HL-60/S4 treated with retinoic acid at 250 ng/mL for 4 days and 3 days (cell line): ENCODE measurements at regions not wholly inside any gene's neighbourhood (a gene's known extent, or its start where the extent isn't known, plus 50 kb on each side); places are given as distances from the start of the nearest gene placed in this dataset.

Source experiments
- in situ Hi-C: fragments of 300-500 bp; cut with MboI; formaldehyde crosslinking; loops from 2 replicates; pipeline ENCODE4 v1.7.0; 2022; ENCODE audit warnings: low sequenced_read_pairs

- in situ Hi-C loops: no loop called here
These were observed 396.2 kb upstream of the IRX4 start for GRCh38 chr5:2278825-2279456.

- in situ Hi-C loops: no loop called here
These were observed 395.2 kb upstream of the IRX4 start for GRCh38 chr5:2277886-2278285.

DNA sequence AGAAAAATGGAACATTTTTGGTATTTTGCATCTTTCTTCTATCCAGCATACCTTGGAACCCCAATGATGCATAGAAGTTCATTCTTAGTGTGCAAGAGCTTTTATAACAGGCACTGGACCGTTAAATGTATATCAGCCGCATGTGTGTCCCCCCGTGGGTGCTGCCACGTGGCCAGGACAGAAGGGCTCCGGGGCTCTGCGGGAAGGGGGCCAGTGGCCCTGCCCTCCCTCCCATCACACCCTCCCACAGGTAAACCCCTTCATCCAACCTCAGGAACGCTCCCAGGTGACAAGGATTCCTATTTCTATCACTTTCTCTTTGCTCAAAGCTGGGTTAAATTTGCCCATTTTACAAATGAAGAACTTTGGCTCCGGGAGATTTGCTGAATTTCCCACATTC lies 393.4 kb upstream of the IRX4 start:
- in situ Hi-C loops: no loop called here

GRCh38 chr5:2272755-2273154 lies 390.0 kb upstream of the IRX4 start:
- in situ Hi-C loops: no loop called here

DNA sequence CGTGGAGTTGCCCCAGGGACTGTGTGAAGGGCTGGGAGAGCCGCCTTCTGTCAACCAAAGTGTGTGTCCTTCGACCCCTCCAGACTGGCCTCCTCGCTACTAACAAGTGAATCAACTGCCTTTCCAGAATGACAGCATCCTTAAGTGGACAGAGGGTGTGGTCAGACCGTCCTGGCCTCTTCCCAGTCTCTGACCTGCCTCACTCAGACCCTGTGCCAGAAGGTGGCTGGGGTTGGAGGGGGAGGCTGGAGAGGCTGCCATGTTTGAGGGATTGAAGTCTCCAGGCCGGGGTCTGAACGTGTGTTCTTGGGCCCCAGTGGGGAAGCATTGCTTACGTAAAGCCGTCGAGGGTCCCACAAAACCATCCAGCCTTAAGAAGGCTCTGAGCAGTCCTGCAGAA lies 389.3 kb upstream of the IRX4 start:
- in situ Hi-C loops: no loop called here

DNA sequence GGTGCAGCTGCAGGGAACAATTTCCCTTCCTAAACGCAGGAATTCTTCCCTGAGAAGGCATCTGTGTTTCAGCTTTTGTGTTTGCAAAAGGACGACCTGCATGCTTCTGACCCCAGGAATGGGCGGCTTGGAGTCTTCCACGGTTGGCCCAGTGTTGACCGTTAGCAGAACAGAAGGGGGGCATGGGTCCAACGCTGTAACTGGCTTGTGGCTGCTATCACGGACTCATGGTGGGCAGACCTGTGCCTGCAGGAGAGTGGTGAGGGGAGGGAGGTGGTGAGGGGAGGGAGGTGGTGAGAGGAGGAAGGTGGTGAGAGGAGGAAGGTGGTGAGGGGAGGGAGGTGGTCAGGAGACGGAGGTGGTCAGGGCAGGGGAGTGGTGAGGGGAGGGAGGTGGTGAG lies 388.6 kb upstream of the IRX4 start:
- in situ Hi-C loops: no loop called here

DNA sequence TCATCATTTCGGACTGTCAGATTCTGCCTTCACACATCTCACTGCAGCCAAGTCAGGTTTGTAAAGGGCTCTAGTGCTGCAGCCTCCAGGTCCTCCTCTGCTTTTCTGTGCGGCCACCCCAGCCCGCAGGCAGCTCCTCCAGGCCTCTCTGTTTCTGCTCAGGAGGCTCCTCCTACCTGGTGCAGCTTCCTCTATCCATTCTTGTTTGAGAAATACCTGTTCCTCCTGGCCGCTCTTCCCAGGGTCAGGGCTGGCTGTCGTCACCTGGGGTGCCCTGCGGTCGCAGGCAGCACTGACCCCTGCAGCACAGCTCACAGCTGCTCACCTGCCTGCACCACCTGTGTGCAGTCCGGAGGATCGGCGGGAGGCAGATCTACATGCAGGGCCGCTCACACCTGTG lies 387.7 kb upstream of the IRX4 start:
- in situ Hi-C loops: no loop called here

- in situ Hi-C loops: no loop called here
These were observed 386.9 kb upstream of the IRX4 start for GRCh38 chr5:2269656-2270055.

DNA sequence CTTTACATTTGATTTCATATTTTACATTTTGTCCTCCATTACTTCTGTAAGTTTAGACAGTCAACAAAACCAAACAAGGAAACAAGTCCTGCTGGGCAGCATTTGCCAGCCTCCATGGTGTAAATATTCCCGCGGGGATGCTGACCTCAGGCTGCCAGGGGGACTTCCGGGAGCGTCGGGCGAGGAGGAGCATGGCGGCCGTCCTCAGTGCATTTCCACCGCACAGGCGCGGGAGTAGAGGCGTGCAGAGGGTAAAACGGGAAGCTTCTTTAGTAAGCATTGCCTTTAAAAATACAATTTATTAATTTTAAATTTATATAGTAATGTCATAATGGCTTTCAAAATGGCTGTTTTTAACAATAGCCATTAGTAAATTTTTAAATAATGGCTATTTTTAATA lies 385.3 kb upstream of the IRX4 start:
- in situ Hi-C loops: no loop called here

DNA sequence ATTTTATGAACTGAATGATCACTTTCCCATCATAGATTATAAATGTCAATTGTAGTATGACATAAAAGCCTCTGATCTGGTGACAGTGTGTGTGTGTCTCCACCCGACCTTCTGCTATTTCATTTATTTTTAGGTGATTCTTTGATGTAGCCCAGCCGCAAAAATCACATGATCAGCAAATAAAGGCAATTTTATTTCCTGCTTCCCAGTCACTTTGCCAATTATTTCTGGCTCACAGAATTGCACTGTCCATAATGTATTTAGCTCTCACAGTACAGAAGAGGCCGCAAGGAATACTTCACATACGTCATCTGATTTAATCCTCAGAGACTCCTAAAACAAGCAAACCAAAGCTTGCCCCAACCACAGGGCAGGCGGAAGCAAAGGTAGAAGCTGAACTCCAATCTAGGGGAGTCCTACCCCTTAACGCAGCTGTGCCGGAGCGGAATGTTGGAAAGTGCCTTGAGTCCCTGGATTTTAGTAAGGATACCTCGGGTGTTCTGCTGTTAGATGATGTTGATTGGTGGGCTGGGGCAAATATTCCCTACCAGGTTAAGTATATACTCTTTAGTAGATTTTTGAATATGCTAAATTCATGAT lies 384.0 kb upstream of the IRX4 start:
- in situ Hi-C loops: no loop called here

GRCh38 chr5:2265341-2265740 lies 382.6 kb upstream of the IRX4 start:
- in situ Hi-C loops: no loop called here

GRCh38 chr5:2263763-2264162 lies 381.0 kb upstream of the IRX4 start:
- in situ Hi-C loops: no loop called here

GRCh38 chr5:2262620-2263019 lies 379.9 kb upstream of the IRX4 start:
- in situ Hi-C loops: no loop called here

DNA sequence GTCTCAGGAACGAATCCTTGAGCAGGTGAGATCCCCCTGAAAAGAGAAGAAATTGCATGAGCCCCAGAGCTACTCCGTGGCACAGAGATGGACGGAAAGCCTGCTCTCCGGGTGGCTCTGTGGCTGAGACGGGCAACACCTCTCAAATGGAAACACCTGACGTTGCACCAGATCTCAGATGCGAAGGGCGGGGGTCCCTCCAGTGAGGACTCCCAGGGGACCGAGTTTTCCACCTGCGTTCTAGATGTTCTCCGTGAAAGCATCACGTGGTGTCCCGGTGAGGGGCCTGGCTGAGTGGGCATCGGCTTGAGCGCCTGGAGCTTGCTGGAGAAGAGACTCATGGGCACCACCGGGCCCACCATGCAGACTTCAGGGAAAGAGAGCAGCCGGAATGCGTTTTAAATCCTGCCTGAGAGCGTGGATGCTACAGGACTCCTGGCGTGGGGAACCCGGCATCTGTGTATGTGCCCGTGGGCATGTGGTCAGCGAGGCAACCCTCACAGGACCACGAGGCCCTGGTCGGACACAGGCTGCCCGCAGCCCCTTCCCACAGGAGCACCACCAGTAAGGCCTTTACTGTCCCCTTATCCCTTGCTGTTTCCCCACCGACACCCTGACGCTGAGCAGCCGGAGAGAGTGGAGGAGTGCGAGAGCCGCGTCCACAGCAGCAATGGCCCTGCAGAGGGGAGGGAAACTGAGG lies 378.4 kb upstream of the IRX4 start:
- in situ Hi-C loops: no loop called here

DNA sequence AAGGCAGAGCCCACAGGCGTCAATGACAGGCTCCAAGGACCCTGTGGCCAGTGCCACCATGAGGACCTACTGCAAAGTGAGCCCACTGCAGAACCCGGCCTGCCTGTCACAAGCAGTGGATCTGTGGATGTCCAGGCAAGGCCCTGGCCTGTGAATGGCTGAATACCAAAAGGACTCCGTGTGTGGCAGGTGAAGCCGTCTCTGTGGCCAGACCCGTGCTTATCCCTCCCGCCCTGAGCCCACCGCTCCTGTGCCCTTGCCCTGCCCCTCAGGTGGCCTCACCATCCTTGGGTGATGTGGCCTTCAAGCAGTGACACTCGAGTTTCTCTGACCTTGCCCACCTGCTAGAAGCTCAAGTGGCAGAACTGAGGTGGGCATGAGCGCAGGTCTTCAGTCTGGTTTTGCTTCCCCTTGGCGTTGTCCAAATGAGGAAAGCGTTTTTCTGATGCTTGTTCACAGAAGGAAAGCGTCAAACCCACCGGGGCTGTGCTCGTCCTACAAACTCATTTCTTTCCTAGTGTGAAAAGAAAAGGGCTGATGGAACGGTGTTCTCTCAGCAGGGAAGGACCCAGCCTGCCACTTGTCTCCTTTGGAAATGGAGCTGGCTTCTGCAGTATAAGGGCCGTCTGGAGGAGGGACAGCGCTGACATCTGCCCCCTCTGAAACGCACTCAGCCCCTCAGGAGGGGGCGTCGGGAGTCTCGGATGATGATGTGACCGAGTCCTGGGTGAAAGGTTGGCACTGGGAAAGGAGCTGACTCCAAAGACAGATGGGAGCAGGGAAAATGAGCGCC lies 377.7 kb upstream of the IRX4 start:
- in situ Hi-C loops: no loop called here

- in situ Hi-C loops: no loop called here
These were observed 376.9 kb upstream of the IRX4 start for GRCh38 chr5:2259494-2260107.

- in situ Hi-C loops: no loop called here
These were observed 376.1 kb upstream of the IRX4 start for GRCh38 chr5:2258861-2259260.

- in situ Hi-C loops: no loop called here
These were observed 374.9 kb upstream of the IRX4 start for GRCh38 chr5:2257326-2258244.

DNA sequence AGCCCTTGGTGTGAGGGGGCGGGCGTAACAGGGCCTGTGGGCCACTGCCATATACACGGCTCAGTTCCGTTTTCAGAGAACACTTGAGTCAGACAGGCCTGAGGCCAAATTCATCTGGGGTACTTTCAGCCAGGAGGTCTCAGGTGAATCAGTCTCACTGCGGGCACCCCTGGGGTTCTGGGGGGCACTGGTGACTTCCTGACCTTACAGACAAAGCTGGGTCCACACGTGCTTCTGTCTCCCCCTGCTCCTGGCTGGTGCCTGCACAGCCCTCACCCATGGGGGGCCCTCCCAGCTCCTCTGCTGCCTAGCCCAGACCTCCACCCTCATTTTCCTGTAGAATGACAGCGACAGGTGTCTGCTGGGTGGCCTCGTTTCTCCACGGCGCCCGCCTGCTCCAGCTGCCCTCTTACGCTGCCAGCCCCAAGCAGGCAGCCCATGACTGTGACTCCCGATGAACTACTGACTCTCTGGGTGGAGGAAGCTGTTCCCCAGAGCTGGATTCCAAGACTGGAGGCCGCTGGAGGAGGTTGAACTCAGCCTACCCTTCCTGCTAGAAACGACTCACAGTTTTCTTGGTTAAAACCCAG lies 374.1 kb upstream of the IRX4 start:
- in situ Hi-C loops: no loop called here
